HG02571 (cell line): ENCODE measurements at regions not wholly inside any gene's neighbourhood (a gene's known extent, or its start where the extent isn't known, plus 50 kb on each side); places are given as distances from the start of the nearest gene placed in this dataset.

Experiments used
- ATAC-seq: cut with Tn5 transposase; IDR thresholded peaks from one replicate; pipeline ENCODE4 v1.9.1; 2021; ENCODE audit warnings: mild to moderate bottlenecking, moderate library complexity; ENCODE audit not compliant: unreplicated experiment

- no peak for ATAC-seq
Measured at GRCh38 chrX:5549512-5549911, 679.2 kb downstream of the NLGN4X start.

GRCh38 chrX:5537098-5537497 lies 691.6 kb downstream of the NLGN4X start:
- no peak for ATAC-seq

- ATAC-seq, result no peak
Measured at GRCh38 chrX:5536261-5536660, 692.4 kb downstream of the NLGN4X start.

- ATAC-seq, result no peak
Measured at GRCh38 chrX:5528057-5528456, 700.6 kb downstream of the NLGN4X start.

DNA sequence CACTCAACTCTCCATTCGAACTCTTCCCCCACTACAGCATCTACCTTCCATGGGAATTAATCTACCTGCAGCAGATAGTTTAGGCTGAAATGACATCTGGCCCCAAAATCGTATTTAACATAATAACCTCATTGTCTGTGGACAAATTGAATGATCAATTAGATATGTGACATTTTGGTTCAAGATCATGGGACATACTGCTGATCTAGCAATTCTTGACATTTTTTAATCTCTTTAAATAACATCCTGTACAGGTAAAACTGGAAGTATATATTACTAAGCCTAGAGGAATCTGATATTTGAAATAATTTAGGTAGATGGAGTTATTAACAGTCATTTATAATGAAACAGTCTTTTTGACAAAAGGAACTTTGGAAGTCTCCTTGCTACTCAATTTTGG lies 702.5 kb downstream of the NLGN4X start:
- ATAC-seq, result no peak

DNA sequence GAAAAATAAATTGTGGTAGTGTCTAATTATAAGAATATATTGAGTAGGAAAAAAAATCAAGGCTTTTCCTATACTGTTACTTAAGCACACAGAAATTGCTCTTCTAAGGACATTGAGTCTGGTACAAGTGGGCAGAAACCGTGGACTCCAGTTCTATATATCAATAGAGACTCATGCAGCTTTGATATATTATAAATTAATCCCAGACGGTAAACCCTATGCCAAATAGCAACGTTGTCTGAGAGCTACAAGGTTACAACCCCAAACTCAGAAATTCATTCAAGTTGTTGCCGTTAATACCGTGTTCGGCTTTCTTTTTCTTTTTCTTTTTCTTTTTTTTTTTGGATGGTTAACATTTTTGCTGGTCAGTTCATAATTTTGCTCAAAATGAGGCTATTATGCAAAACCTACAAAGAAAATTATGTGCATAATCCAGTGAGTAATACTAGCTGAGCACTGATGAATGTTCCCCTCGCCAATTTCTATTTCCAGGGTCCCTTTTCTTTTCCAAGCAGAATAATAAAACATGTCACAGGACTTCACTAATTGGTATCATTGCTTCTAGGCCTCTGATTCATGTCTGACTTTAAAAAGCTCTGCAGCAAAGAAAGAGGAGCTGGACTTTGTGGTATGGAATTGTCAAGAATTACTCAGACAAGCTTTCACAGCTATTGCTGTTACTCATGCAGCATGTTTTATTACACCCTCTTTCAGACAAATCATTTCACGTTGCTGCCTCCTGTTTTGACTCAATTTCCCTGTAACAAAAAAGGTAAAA lies 737.7 kb downstream of the NLGN4X start:
- no peak for ATAC-seq

- no peak for ATAC-seq
Measured at GRCh38 chrX:5474282-5474681, 754.4 kb downstream of the NLGN4X start.

- no peak for ATAC-seq
Measured at GRCh38 chrX:5458300-5458842, 770.3 kb downstream of the NLGN4X start.

DNA sequence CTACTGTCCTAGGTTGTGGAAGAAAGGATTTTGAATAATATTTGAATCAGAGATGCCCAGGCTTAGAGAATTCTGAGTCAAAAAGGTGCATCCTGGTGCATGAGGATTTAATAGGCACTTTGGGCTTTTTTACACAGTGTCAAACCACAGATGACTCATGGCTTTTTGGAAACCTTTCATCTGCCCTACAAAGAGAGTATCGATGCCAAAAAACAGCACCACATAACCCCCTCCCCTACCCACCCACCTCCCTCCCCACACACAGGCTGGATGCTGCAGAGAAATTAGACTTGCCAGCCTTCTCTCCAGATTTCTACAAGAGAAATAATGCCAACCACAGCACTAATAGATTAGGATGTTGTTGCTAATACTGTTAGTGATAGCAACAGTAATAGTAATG lies 779.3 kb downstream of the NLGN4X start:
- ATAC-seq, result no peak

DNA sequence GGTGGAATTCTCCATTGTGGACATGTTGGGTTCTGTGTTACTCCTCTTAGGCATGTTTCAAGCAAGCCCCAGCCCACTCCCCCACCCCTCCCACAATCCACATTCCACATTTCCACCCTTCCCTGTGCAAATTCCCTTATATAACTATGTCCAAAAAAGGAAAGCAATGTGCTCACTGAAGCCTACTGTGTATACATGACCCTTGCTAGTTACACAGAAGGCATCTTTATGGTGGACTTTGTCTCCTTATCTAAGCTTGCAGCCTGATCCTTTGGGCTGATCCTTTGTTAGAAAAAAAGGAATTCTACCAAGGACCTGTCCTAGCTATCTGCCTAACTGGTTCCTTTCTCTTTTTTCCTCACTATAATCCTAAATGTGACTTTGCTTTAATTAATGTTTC lies 796.8 kb downstream of the NLGN4X start:
- ATAC-seq, result no peak

DNA sequence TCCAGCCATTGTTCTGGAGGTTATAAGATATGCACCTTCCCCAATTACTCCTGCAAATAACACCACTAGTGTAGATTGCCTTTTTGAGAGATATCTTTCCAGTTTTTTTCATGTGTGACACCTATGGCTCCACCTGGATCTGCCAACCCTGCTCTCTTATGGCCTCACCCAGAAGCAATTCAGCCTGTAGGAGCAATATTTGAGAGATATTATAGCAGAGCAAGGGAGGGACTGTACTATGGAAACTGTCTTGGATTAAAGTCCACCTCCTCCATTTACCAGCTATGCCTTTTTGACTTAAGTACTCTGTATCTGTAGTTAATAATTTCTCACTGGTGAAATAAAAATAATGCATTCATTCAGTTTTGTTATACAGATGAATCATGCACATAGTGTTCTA lies 803.5 kb downstream of the NLGN4X start:
- no peak for ATAC-seq

DNA sequence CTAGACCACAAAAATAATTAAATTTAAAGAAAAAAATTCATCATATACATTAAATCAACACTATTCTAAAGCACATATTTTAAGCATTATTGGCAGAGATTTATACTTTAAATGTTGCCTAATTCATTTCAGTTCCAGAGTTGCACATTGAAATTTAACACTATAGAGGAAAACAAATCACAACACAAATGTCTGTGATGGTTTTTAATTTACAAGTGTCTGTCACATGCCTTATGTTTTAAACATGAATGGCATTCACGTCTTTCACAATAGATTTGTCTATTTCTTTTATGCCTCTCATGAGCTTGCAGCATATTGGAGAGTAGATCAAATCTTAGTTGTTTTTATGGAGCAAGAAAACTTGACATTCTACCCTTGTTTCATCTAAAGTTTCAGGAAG lies 811.3 kb downstream of the NLGN4X start:
- no peak for ATAC-seq

GRCh38 chrX:5415738-5416137 lies 812.9 kb downstream of the NLGN4X start:
- no peak for ATAC-seq

GRCh38 chrX:5409106-5409505 lies 819.6 kb downstream of the NLGN4X start:
- no peak for ATAC-seq

GRCh38 chrX:5402461-5402860 lies 826.2 kb downstream of the NLGN4X start:
- no peak for ATAC-seq

- ATAC-seq, result no peak
Measured at GRCh38 chrX:5399403-5399802, 829.3 kb downstream of the NLGN4X start.

- no peak for ATAC-seq
Measured at GRCh38 chrX:5397409-5397808, 831.3 kb downstream of the NLGN4X start.

GRCh38 chrX:5390376-5390775 lies 838.3 kb downstream of the NLGN4X start:
- ATAC-seq, result no peak

- no peak for ATAC-seq
Measured at GRCh38 chrX:5388087-5388486, 840.6 kb downstream of the NLGN4X start.

DNA sequence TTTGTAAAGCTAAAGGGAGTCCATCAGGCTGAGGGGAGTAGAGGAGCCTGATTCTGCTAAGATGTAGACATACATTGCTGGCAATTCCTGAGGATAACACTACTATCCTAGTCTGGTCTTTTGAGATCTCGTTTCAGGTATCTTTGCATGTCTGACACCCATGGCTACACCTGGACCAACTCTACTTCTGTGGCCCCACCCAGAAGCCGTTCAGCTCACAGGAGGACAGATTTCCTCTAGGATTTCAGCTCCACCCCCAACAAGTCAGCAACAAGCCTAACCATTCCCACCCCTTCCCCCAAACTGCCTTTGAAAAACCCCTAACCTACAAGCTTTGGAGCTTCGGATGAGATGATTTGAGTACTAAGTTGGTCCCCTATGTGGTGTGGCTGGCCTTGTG lies 848.2 kb downstream of the NLGN4X start:
- ATAC-seq, result no peak

DNA sequence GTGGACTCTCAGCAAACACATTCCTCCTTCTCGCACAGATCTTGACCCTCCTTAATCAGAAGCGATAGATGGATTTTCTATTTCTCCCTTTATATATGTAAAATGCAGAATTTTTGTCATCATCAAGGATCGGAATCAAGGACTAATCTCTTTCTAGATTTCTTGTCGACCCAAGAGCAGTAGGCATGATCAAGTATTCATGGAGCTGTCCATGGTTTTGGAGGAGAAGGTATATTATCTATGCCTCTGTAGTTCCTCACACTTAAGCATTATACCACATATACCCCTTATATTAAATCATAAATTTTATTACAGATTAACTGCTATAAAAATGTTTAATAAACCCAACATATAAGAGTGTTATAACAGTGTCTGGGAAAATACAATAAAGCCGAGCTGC lies 886.8 kb downstream of the NLGN4X start:
- no peak for ATAC-seq

DNA sequence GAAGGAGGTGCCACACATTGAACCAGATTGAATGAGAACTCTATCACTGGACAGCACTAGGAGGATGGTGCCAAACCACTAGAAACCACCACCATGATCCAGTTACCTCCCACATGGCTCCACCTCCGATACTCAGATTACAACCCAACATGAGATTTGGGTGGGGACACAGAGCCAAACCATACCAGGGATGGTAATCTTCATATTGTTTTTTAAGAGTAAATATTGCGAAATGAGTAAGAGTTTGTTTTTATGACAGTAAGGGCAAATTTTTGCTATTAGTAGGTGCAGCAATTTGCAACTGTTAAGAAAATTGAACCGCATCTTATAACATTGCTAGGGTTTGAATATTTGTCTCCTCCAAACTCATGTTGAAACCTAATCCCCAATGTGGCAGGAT lies 891.5 kb downstream of the NLGN4X start:
- no peak for ATAC-seq

DNA sequence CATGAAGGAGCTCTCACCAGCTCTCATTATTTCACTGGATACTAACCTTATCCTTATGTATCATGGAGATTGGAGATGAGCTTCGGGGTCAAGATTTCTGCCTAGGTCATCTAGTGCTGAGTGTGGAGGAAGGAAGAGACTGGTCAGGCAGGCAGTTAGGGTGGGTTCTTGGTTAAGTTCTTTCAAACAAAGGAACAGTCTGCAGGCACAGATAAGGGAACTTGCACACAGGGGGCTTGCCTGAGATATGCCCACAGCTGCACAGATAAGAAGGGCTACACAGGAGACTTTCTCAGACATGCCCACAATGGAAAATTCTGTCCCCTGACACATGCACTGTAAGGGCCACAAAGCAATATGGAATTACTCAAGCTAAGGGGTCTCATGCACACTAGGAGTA lies 904.1 kb downstream of the NLGN4X start:
- ATAC-seq, result no peak
